ENCODE measurements at regions not wholly inside any gene's neighbourhood (a gene's known extent, or its start where the extent isn't known, plus 50 kb on each side); places are given as distances from the start of the nearest gene placed in this dataset.

- TF ChIP-seq, protein P1, sequence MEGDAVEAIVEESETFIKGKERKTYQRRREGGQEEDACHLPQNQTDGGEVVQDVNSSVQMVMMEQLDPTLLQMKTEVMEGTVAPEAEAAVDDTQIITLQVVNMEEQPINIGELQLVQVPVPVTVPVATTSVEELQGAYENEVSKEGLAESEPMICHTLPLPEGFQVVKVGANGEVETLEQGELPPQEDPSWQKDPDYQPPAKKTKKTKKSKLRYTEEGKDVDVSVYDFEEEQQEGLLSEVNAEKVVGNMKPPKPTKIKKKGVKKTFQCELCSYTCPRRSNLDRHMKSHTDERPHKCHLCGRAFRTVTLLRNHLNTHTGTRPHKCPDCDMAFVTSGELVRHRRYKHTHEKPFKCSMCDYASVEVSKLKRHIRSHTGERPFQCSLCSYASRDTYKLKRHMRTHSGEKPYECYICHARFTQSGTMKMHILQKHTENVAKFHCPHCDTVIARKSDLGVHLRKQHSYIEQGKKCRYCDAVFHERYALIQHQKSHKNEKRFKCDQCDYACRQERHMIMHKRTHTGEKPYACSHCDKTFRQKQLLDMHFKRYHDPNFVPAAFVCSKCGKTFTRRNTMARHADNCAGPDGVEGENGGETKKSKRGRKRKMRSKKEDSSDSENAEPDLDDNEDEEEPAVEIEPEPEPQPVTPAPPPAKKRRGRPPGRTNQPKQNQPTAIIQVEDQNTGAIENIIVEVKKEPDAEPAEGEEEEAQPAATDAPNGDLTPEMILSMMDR (IDR thresholded peaks at IDR 0.05): no peak
- no peak for TF ChIP-seq POLR2A (IDR thresholded peaks at IDR 0.05)
These were observed 57.4 kb downstream of the OR2K2 start for GRCh38 chr9:111272581-111272980.
